HG03108 (cell line): ENCODE measurements at regions not wholly inside any gene's neighbourhood (a gene's known extent, or its start where the extent isn't known, plus 50 kb on each side); places are given as distances from the start of the nearest gene placed in this dataset.
"Not testable (repeated sequence)": the region's sequence is repeated elsewhere in the genome, so short reads cannot be mapped to it uniquely, and the experiment has no call there.

Source experiments
- ATAC-seq: cut with Tn5 transposase; IDR thresholded peaks from one replicate; pipeline ENCODE4 v1.9.1; 2021; ENCODE audit warnings: moderate library complexity; ENCODE audit not compliant: unreplicated experiment

GRCh38 chr5:33059081-33059480 is 348.0 kb downstream of the NPR3 start:
- ATAC-seq: no peak

- no peak for ATAC-seq
These were observed 354.0 kb downstream of the NPR3 start for GRCh38 chr5:33065131-33065530.

- ATAC-seq: no peak
These were observed 356.2 kb downstream of the NPR3 start for GRCh38 chr5:33067291-33067690.

- ATAC-seq: no peak
These were observed 357.7 kb downstream of the NPR3 start for GRCh38 chr5:33068786-33069185.

GRCh38 chr5:33072296-33072695 is 361.2 kb downstream of the NPR3 start:
- no peak for ATAC-seq

GRCh38 chr5:33072726-33073125 is 361.6 kb downstream of the NPR3 start:
- no peak for ATAC-seq

- ATAC-seq: no peak
These were observed 362.8 kb downstream of the NPR3 start for GRCh38 chr5:33073881-33074327.

GRCh38 chr5:33074548-33074947 is 363.4 kb downstream of the NPR3 start:
- ATAC-seq: no peak

- ATAC-seq: no peak
These were observed 364.6 kb downstream of the NPR3 start for GRCh38 chr5:33075731-33076130.

GRCh38 chr5:33079548-33079947 is 361.2 kb upstream of the TARS1 start:
- no peak for ATAC-seq

GRCh38 chr5:33080287-33080686 is 360.5 kb upstream of the TARS1 start:
- ATAC-seq: no peak

- ATAC-seq: no peak
These were observed 352.6 kb upstream of the TARS1 start for GRCh38 chr5:33088176-33088575.

GRCh38 chr5:33091571-33092363 is 349.0 kb upstream of the TARS1 start:
- no peak for ATAC-seq

GRCh38 chr5:33092719-33093118 is 348.0 kb upstream of the TARS1 start:
- ATAC-seq: no peak

- no peak for ATAC-seq
These were observed 338.2 kb upstream of the TARS1 start for GRCh38 chr5:33102551-33102950.

GRCh38 chr5:33105521-33105941 is 335.2 kb upstream of the TARS1 start:
- no peak for ATAC-seq

- ATAC-seq: not testable (repeated sequence)
These were observed 330.3 kb upstream of the TARS1 start for GRCh38 chr5:33110496-33110895.

- no peak for ATAC-seq
These were observed 326.4 kb upstream of the TARS1 start for GRCh38 chr5:33114361-33114760.

- no peak for ATAC-seq
These were observed 325.3 kb upstream of the TARS1 start for GRCh38 chr5:33115467-33115866.

GRCh38 chr5:33118761-33119415 is 321.9 kb upstream of the TARS1 start:
- no peak for ATAC-seq

GRCh38 chr5:33120671-33121070 is 320.1 kb upstream of the TARS1 start:
- no peak for ATAC-seq

GRCh38 chr5:33129309-33129708 is 311.5 kb upstream of the TARS1 start:
- ATAC-seq: no peak
